Uterus (tissue), 3 donors: ENCODE measurements at regions not wholly inside any gene's neighbourhood (a gene's known extent, or its start where the extent isn't known, plus 50 kb on each side); places are given as distances from the start of the nearest gene placed in this dataset.

ENCODE experiments used
- DNase-seq, 2 donors: peaks; one replicate each; pipeline ENCODE4 v3.0.0-alpha.2; 2019 to 2020
- H3K27ac ChIP-seq, 2 donors: fragments of 200-600 bp; sonication (generic); 1 replicate in 1 of 2; 2 replicates in 1 of 2; pipeline ENCODE4 v1.5.1; 2016 to 2018
- H3K27me3 ChIP-seq, 2 donors: fragments of 200-600 bp; sonication (generic); one replicate each; pipeline ENCODE4 v1.5.1; 2018 to 2019; ENCODE audit warnings: control low read depth in 1 of 2
- H3K36me3 ChIP-seq, 2 donors: fragments of 200-600 bp; sonication (generic); one replicate each; pipeline ENCODE4 v1.5.1; 2019; ENCODE audit warnings: control low read depth in 1 of 2
- H3K4me1 ChIP-seq, 2 donors: fragments of 200-600 bp; sonication (generic); one replicate each; pipeline ENCODE4 v1.5.1; 2018 to 2019; ENCODE audit warnings: control low read depth in 1 of 2
- H3K4me3 ChIP-seq, 2 donors: fragments of 200-600 bp; sonication (generic); 1 replicate in 1 of 2; 2 replicates in 1 of 2; pipeline ENCODE4 v1.5.1; 2018 to 2019; ENCODE audit warnings: mild to moderate bottlenecking in 1 of 2
- H3K9me3 ChIP-seq, 2 donors: fragments of 200-600 bp; sonication (generic); one replicate each; pipeline ENCODE4 v1.5.1; 2019; ENCODE audit warnings: control low read depth in 1 of 2
- CTCF ChIP-seq, 4 experiments: fragments of 200-600 bp in 2 of 4; fragments of 450-650 bp in 2 of 4; sonication (generic) in 2 of 4; IDR thresholded peaks; one replicate each; pipeline ENCODE4 v1.5.1; 2016 to 2019; ENCODE audit warnings: antibody characterized with exemption in 4 of 4, mild to moderate bottlenecking in 2 of 4, moderate library complexity in 1 of 4
- POLR2A ChIP-seq, 2 donors: fragments of 450-650 bp; IDR thresholded peaks; one replicate each; pipeline ENCODE4 v1.6.1; 2016; ENCODE audit warnings: antibody characterized with exemption in 2 of 2, mild to moderate bottlenecking in 1 of 2, moderate library complexity in 1 of 2
- intact Hi-C: fragments of 100-400 bp; cut with DNase I; formaldehyde crosslinking; loops from one replicate; pipeline ENCODE4 v1.15.1; 2023; ENCODE audit warnings: low total_unique reads
- donor health status: DM: yes; HTN: yes; CAD: no.

- no peaks in the 10 kb centered on the region for H3K36me3 ChIP-seq
- TF ChIP-seq CTCF (IDR thresholded peaks at IDR 0.05) (no peak), POLR2A (IDR thresholded peaks at IDR 0.05) (no peak)
- no peaks in the 10 kb centered on the region for H3K27me3 ChIP-seq
- H3K4me3 ChIP-seq = no peak overlapping the region
- H3K27ac ChIP-seq = no peak overlapping the region
- no peak for DNase-seq
- H3K9me3 ChIP-seq = no peaks in the 10 kb centered on the region
- no peaks in the 10 kb centered on the region for H3K4me1 ChIP-seq
- intact Hi-C loops = no loop called here
Observed at GRCh38 chr7:27299861-27300260, 57.3 kb downstream of the EVX1 start.

GRCh38 chr7:27300421-27300820, 57.8 kb downstream of the EVX1 start:
- no peaks in the 10 kb centered on the region for H3K36me3 ChIP-seq
- H3K4me1 ChIP-seq = no peaks in the 10 kb centered on the region
- DNase-seq = no peak
- H3K4me3 ChIP-seq = no peak overlapping the region
- no peaks in the 10 kb centered on the region for H3K9me3 ChIP-seq
- intact Hi-C loops = no loop called here
- H3K27ac ChIP-seq = no peak overlapping the region
- TF ChIP-seq CTCF (IDR thresholded peaks at IDR 0.05) (no peak), POLR2A (IDR thresholded peaks at IDR 0.05) (no peak)
- no peaks in the 10 kb centered on the region for H3K27me3 ChIP-seq

- H3K36me3 ChIP-seq = no peaks in the 10 kb centered on the region
- no peaks in the 10 kb centered on the region for H3K9me3 ChIP-seq
- H3K27ac ChIP-seq = no peak overlapping the region
- H3K4me1 ChIP-seq = no peaks in the 10 kb centered on the region
- no peak for DNase-seq
- no peak overlapping the region for H3K4me3 ChIP-seq
- intact Hi-C loops = no loop called here
- H3K27me3 ChIP-seq = no peaks in the 10 kb centered on the region
- TF ChIP-seq POLR2A (IDR thresholded peaks at IDR 0.05) = no peak
- TF ChIP-seq CTCF (IDR thresholded peaks at IDR 0.05) = no peak
Observed at GRCh38 chr7:27302590-27302989, 60.0 kb downstream of the EVX1 start.

- no peak for DNase-seq
- Histone ChIP-seq H3K27ac (no peak overlapping the region), H3K4me3 (no peak overlapping the region), H3K4me1 (no peaks in the 10 kb centered on the region), H3K27me3 (no peaks in the 10 kb centered on the region), H3K36me3 (no peaks in the 10 kb centered on the region), H3K9me3 (no peaks in the 10 kb centered on the region)
- intact Hi-C loops = no loop called here
- no peak for TF ChIP-seq POLR2A (IDR thresholded peaks at IDR 0.05)
- TF ChIP-seq CTCF (IDR thresholded peaks at IDR 0.05) = no peak
Observed at GRCh38 chr7:27303026-27303425, 60.4 kb downstream of the EVX1 start.

- Histone ChIP-seq H3K9me3 (no peaks in the 10 kb centered on the region), H3K4me1 (no peaks in the 10 kb centered on the region), H3K36me3 (no peaks in the 10 kb centered on the region), H3K27ac (no peak overlapping the region), H3K27me3 (no peaks in the 10 kb centered on the region), H3K4me3 (no peak overlapping the region)
- no peak for DNase-seq
- intact Hi-C loops = no loop called here
- no peak for TF ChIP-seq CTCF (IDR thresholded peaks at IDR 0.05)
- no peak for TF ChIP-seq POLR2A (IDR thresholded peaks at IDR 0.05)
Observed at GRCh38 chr7:27305854-27306253, 63.3 kb downstream of the EVX1 start.
